Mesenchymal stem cell (in vitro differentiated cells and primary cell): ENCODE measurements at regions not wholly inside any gene's neighbourhood (a gene's known extent, or its start where the extent isn't known, plus 50 kb on each side); places are given as distances from the start of the nearest gene placed in this dataset.

Source experiments
- DNase-seq: peaks from one replicate; pipeline ENCODE4 v3.0.0-alpha.2; 2013
- H2AFZ ChIP-seq: one replicate; pipeline ENCODE4 v1.6.1; 2013; ENCODE audit warnings: low read depth, mild to moderate bottlenecking, control low read depth, inconsistent platforms, low read length, moderate library complexity
- H2AK5ac ChIP-seq: 2 replicates; pipeline ENCODE4 v1.6.1; 2013; ENCODE audit warnings: low read length, moderate library complexity, mild to moderate bottlenecking, inconsistent platforms; ENCODE audit not compliant: severe bottlenecking
- H2BK120ac ChIP-seq: one replicate; pipeline ENCODE4 v1.6.1; 2013; ENCODE audit warnings: low read depth, mild to moderate bottlenecking, inconsistent platforms, low read length, moderate library complexity
- H2BK12ac ChIP-seq, 2 experiments: one replicate each; pipeline ENCODE4 v1.6.1; 2013; ENCODE audit warnings: inconsistent platforms in 2 of 2, low read length in 2 of 2, mild to moderate bottlenecking in 2 of 2, moderate library complexity in 2 of 2, control low read depth in 1 of 2
- H2BK15ac ChIP-seq: one replicate; pipeline ENCODE4 v1.6.1; 2013; ENCODE audit warnings: mild to moderate bottlenecking, low read depth, inconsistent platforms; ENCODE audit not compliant: poor library complexity, severe bottlenecking
- H2BK5ac ChIP-seq: 2 replicates; pipeline ENCODE4 v1.6.1; 2013; ENCODE audit warnings: low read depth, mild to moderate bottlenecking, low read length, control low read depth, inconsistent platforms; ENCODE audit not compliant: poor library complexity, severe bottlenecking
- H3K14ac ChIP-seq, 2 experiments: one replicate each; pipeline ENCODE4 v1.6.1; 2013; ENCODE audit warnings: inconsistent platforms in 2 of 2, low read length in 2 of 2, control low read depth in 1 of 2, mild to moderate bottlenecking in 1 of 2, moderate library complexity in 1 of 2
- H3K18ac ChIP-seq, 2 experiments: one replicate each; pipeline ENCODE4 v1.6.1; 2013; ENCODE audit warnings: inconsistent platforms in 2 of 2, low read length in 2 of 2, control low read depth in 1 of 2, low read depth in 1 of 2, mild to moderate bottlenecking in 1 of 2
- H3K23ac ChIP-seq, 2 experiments: one replicate each; pipeline ENCODE4 v1.6.1; 2013; ENCODE audit warnings: inconsistent platforms in 2 of 2, low read length in 2 of 2, mild to moderate bottlenecking in 2 of 2, moderate library complexity in 2 of 2, control low read depth in 1 of 2
- H3K27ac ChIP-seq: 2 replicates; pipeline ENCODE4 v1.5.1; 2013; ENCODE audit warnings: mild to moderate bottlenecking, moderate library complexity, low read length, control low read depth, inconsistent platforms; ENCODE audit not compliant: poor library complexity, severe bottlenecking
- H3K27me3 ChIP-seq, 2 experiments: 2 replicates each; pipeline versions ENCODE4 v1.6.1 to v1.7.0; 2013; ENCODE audit warnings: low read length in 2 of 2, mild to moderate bottlenecking in 2 of 2, moderate library complexity in 2 of 2, control low read depth in 1 of 2, inconsistent platforms in 1 of 2; ENCODE audit not compliant: control insufficient read depth in 1 of 2, insufficient read depth in 1 of 2
- H3K36me3 ChIP-seq, 2 experiments: 2 replicates each; pipeline versions ENCODE4 v1.6.1 to v1.7.0; 2013; ENCODE audit warnings: low read length in 2 of 2, control low read depth in 1 of 2, inconsistent platforms in 1 of 2, low read depth in 1 of 2, mild to moderate bottlenecking in 1 of 2; ENCODE audit not compliant: insufficient read depth in 2 of 2, control insufficient read depth in 1 of 2
- H3K4ac ChIP-seq, 2 experiments: one replicate each; pipeline ENCODE4 v1.6.1; 2013; ENCODE audit warnings: inconsistent platforms in 2 of 2, low read length in 2 of 2, mild to moderate bottlenecking in 2 of 2, moderate library complexity in 2 of 2, control low read depth in 1 of 2, low read depth in 1 of 2
- H3K4me1 ChIP-seq: 2 replicates; pipeline ENCODE4 v1.6.1; 2013; ENCODE audit warnings: low read depth, low read length, control low read depth; ENCODE audit not compliant: control insufficient read depth, insufficient read depth
- H3K4me2 ChIP-seq: 2 replicates; pipeline ENCODE4 v1.6.1; 2013; ENCODE audit warnings: low read length, mild to moderate bottlenecking, inconsistent platforms; ENCODE audit not compliant: poor library complexity, severe bottlenecking
- H3K4me3 ChIP-seq, 2 experiments: 2 replicates each; pipeline versions ENCODE4 v1.5.1 to v1.7.0; 2013; ENCODE audit warnings: low read length in 2 of 2, mild to moderate bottlenecking in 2 of 2, control low read depth in 1 of 2, low read depth in 1 of 2; ENCODE audit not compliant: insufficient read depth in 1 of 2
- H3K79me1 ChIP-seq: replicated peaks from 2 replicates; pipeline ENCODE4 v1.6.1; 2013; ENCODE audit warnings: mild to moderate bottlenecking, control low read depth, low read length, inconsistent platforms; ENCODE audit not compliant: poor library complexity, severe bottlenecking
- H3K9ac ChIP-seq: 2 replicates; pipeline ENCODE4 v1.7.0; 2013; ENCODE audit warnings: mild to moderate bottlenecking, low read length, moderate library complexity
- H3K9me3 ChIP-seq: 2 replicates; pipeline ENCODE4 v1.7.0; 2013; ENCODE audit warnings: mild to moderate bottlenecking, low read length; ENCODE audit not compliant: control insufficient read depth
- H4K8ac ChIP-seq: one replicate; pipeline ENCODE4 v1.6.1; 2013; ENCODE audit warnings: inconsistent platforms, mild to moderate bottlenecking, low read length, moderate library complexity
- H4K91ac ChIP-seq: one replicate; pipeline ENCODE4 v1.6.1; 2013; ENCODE audit warnings: mild to moderate bottlenecking, low read length, inconsistent platforms
- WGBS: methylation state at CpG from one replicate; pipeline ENCODE4 v1.1.7; 2013; ENCODE audit warnings: mixed read lengths; 5-methylcytosine and 5-hydroxymethylcytosine counted together

DNA sequence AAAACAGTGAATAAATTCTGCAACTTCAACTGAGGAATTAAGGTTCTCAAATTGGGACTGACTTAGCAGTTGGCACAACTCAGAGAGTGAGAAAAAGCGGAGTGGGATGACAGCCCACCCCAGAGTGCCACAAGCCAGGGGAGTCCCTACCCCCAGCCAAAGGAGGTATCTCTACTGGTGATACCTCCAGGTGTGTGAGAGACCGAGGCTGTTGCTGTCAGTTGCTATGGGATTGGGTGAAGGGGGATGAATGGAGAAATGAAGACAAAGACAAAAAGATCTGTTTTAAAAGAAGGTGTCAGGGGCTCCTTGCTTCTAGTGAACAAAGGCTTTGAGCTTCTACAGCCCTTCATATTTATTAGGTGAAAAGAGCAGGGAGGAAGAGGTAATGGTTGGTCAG lies 71.4 kb upstream of the UGT2B10 start:
- no peak overlapping the region for H4K8ac ChIP-seq
- H3K9ac ChIP-seq = no peak overlapping the region
- no peak overlapping the region for H4K91ac ChIP-seq
- no peak overlapping the region for H2AFZ ChIP-seq
- H3K79me1 ChIP-seq = no peaks in the 10 kb centered on the region
- no peak overlapping the region for H2BK15ac ChIP-seq
- H3K36me3 ChIP-seq = no peaks in the 10 kb centered on the region
- peaks cover 6% of the 10 kb centered on the region for H3K4me1 ChIP-seq
- H2AK5ac ChIP-seq = peak overlapping the region; percentile 81
- no peak overlapping the region for H2BK120ac ChIP-seq
- WGBS = 86% methylated on average over 2 of the region's 2 CpGs
- no peak overlapping the region for H2BK12ac ChIP-seq
- peaks cover 8% of the 10 kb centered on the region for H3K9me3 ChIP-seq
- H3K4me3 ChIP-seq = no peak overlapping the region
- H3K14ac ChIP-seq = no peak overlapping the region
- DNase-seq = no peak
- no peak overlapping the region for H3K4me2 ChIP-seq
- H3K27me3 ChIP-seq = no peaks in the 10 kb centered on the region
- H3K18ac ChIP-seq = no peak overlapping the region
- no peak overlapping the region for H2BK5ac ChIP-seq
- peak overlapping the region; percentile 27 for H3K27ac ChIP-seq
- no peak overlapping the region for H3K23ac ChIP-seq
- no peak overlapping the region for H3K4ac ChIP-seq

DNA sequence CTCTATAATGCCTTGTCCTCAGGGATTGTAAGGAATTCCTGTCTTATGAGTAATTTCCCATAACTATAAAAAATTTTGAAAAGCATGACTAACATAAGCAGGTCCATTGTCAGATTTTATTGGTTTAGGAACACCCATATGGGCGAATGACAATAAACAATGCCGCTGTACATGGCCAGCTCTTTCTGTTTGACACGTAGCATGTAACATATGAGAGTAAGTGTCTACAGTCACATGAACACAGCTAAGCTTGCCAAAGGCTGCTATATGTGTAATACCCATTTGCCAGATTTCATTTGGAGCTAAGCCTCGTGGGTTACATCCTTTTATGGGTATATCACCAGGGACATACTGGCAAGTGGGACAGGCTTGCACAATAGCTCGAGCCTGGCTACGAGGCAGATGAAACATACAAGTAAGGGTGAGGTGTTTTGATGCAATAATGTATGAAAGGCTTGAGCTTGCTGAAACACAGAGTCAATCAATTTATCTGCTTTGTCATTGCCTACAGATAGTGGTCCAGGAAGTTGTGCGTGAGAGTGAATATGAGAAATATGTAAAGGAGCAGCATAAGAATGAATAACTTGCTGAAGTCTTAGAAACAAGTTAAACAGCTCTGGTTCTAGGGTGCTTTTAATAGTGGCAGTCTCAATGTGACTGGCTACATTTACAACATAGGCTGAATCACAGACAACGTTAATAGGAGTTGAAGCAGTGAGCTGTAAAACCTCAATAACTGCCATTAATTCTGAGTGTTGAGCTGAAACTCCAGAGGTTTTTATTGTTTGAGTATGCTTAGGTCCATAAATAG lies 67.4 kb upstream of the UGT2B10 start:
- no peak overlapping the region for H2BK12ac ChIP-seq
- peaks cover 6% of the 10 kb centered on the region for H3K4me1 ChIP-seq
- H2BK15ac ChIP-seq = no peak overlapping the region
- no peak overlapping the region for H4K8ac ChIP-seq
- H3K14ac ChIP-seq = no peak overlapping the region
- DNase-seq = no peak
- H3K9me3 ChIP-seq = no peaks in the 10 kb centered on the region
- H3K9ac ChIP-seq = no peak overlapping the region
- H3K79me1 ChIP-seq = no peaks in the 10 kb centered on the region
- H3K4me3 ChIP-seq = no peak overlapping the region
- no peak overlapping the region for H3K4me2 ChIP-seq
- WGBS = 79% methylated on average over 8 of the region's 8 CpGs
- H3K27me3 ChIP-seq = no peaks in the 10 kb centered on the region
- H3K4ac ChIP-seq = no peak overlapping the region
- H2BK120ac ChIP-seq = no peak overlapping the region
- peak overlapping the region; percentile 0 for H3K27ac ChIP-seq
- H4K91ac ChIP-seq = no peak overlapping the region
- H2AFZ ChIP-seq = no peak overlapping the region
- no peaks in the 10 kb centered on the region for H3K36me3 ChIP-seq
- no peak overlapping the region for H3K18ac ChIP-seq
- no peak overlapping the region for H3K23ac ChIP-seq
- H2BK5ac ChIP-seq = no peak overlapping the region
- H2AK5ac ChIP-seq = no peak overlapping the region

DNA sequence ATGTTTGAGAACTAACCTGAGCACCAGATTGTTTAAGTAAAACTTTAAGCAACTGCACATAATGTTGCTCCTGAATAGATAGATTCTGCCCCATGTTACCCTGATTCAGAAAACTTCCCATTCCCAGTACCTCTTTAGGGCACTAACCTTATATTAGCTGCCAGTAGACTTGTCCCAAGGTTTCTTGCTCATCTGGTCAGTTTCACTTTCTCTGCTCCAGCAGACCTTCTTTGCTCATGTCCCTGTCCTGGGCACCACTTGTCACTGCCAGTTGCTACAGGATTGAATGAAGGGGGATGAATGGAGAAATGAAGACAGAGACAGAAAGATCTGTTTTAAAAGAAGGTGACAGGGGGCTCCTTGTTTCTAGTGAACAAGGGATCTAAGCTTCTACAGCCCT lies 65.2 kb upstream of the UGT2B10 start:
- no peak overlapping the region for H2BK120ac ChIP-seq
- H4K8ac ChIP-seq = no peak overlapping the region
- peaks cover 4% of the 10 kb centered on the region for H3K4me1 ChIP-seq
- H3K27me3 ChIP-seq = no peaks in the 10 kb centered on the region
- H2AFZ ChIP-seq = no peak overlapping the region
- H3K18ac ChIP-seq = no peak overlapping the region
- H3K9ac ChIP-seq = no peak overlapping the region
- no peak overlapping the region for H3K14ac ChIP-seq
- H4K91ac ChIP-seq = no peak overlapping the region
- no peak overlapping the region for H2BK5ac ChIP-seq
- no peak overlapping the region for H3K4ac ChIP-seq
- no peak overlapping the region for H2AK5ac ChIP-seq
- H3K4me2 ChIP-seq = no peak overlapping the region
- DNase-seq = no peak
- H3K23ac ChIP-seq = no peak overlapping the region
- H3K4me3 ChIP-seq = no peak overlapping the region
- H3K36me3 ChIP-seq = no peaks in the 10 kb centered on the region
- H2BK12ac ChIP-seq = no peak overlapping the region
- H3K79me1 ChIP-seq = no peaks in the 10 kb centered on the region
- no peak overlapping the region for H2BK15ac ChIP-seq
- H3K9me3 ChIP-seq = peaks cover 4% of the 10 kb centered on the region
- no peak overlapping the region for H3K27ac ChIP-seq

DNA sequence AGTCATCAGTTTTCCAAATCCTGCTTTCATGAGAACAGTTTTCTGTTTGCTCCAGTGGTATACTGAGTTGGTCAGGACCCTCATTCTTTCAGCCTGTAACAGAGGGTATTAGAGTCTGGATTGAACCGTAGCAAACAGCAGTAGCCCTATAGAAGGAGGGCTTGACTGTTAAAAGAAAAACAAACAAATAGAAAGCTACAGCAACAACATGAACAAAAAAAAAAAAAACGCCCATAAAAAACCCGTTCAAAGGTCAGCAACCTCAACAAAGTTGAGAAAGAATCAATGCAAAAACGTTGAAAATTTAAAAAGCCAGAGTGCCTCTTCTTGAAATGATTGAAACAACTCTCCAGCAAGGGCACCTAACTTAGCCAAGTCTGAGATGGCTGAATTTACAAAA lies 64.7 kb upstream of the UGT2B10 start:
- H2BK120ac ChIP-seq = no peak overlapping the region
- H3K79me1 ChIP-seq = no peaks in the 10 kb centered on the region
- H2BK15ac ChIP-seq = no peak overlapping the region
- no peaks in the 10 kb centered on the region for H3K36me3 ChIP-seq
- H4K91ac ChIP-seq = no peak overlapping the region
- H4K8ac ChIP-seq = no peak overlapping the region
- WGBS = 69% methylated on average over 4 of the region's 4 CpGs
- no peaks in the 10 kb centered on the region for H3K27me3 ChIP-seq
- H3K23ac ChIP-seq = no peak overlapping the region
- no peak overlapping the region for H3K14ac ChIP-seq
- no peak overlapping the region for H3K18ac ChIP-seq
- no peak overlapping the region for H2BK12ac ChIP-seq
- H3K4me1 ChIP-seq = peaks cover 4% of the 10 kb centered on the region
- H2BK5ac ChIP-seq = no peak overlapping the region
- H3K9ac ChIP-seq = no peak overlapping the region
- no peak for DNase-seq
- no peak overlapping the region for H3K27ac ChIP-seq
- no peak overlapping the region for H3K4ac ChIP-seq
- H2AFZ ChIP-seq = no peak overlapping the region
- H3K9me3 ChIP-seq = peaks cover 4% of the 10 kb centered on the region
- H3K4me2 ChIP-seq = no peak overlapping the region
- no peak overlapping the region for H2AK5ac ChIP-seq
- no peak overlapping the region for H3K4me3 ChIP-seq
